K562 (cell line): ENCODE measurements at regions not wholly inside any gene's neighbourhood (a gene's known extent, or its start where the extent isn't known, plus 50 kb on each side); places are given as distances from the start of the nearest gene placed in this dataset.
"Not testable (repeated sequence)": the region's sequence is repeated elsewhere in the genome, so short reads cannot be mapped to it uniquely, and the experiment has no call there.

ENCODE experiments used
- ATAC-seq: fragments of 200-7000 bp; cut with Tn5 transposase; 3 replicates; pipeline ENCODE4 v1.9.1; 2020; ENCODE audit warnings: moderate library complexity
- BruUV-seq: library from RNA; stranded (reverse); fragments of 400-500 nt; replicated peaks from 2 replicates; lab custom pipeline; 2021; lab: Mats Ljungman, UMichigan
- CTCF ChIA-PET: fragments of 300-600 bp; formaldehyde crosslinking; extraction: SDS; loops from one replicate; lab custom pipeline; 2021; ENCODE audit warnings: low intra/inter-chr PET ratio; lab: Yijun Ruan, JAX
- POLR2A ChIA-PET: fragments of 300-600, 350-650 bp; sonication (Branson Sonifier 250); formaldehyde crosslinking; extraction: SDS; loops from one replicate; lab custom pipeline; 2021; ENCODE audit warnings: antibody characterized with exemption, inconsistent platforms; lab: Yijun Ruan, JAX
- DNase-seq, 4 experiments: peaks; one replicate each; pipeline versions ENCODE4 v3.0.0 to v3.0.0-alpha.2; 2011 to 2018; ENCODE audit warnings: low spot score in 3 of 4, mixed read lengths in 3 of 4; ENCODE audit errors: extremely low read depth in 1 of 4
- FAIRE-seq: peaks from 2 replicates; lab custom pipeline; 2011; peaks lifted over from hg19 to GRCh38; lab: Jason Lieb, UNC
- H2AFZ ChIP-seq: 2 replicates; pipeline ENCODE4 v1.6.0; 2011; ENCODE audit warnings: low read depth, low read length, control low read depth, inconsistent platforms
- H3K27ac ChIP-seq: fragments of 200-600 bp; 3 replicates; pipeline ENCODE4 v1.8.0; 2011; ENCODE audit warnings: low read depth, mild to moderate bottlenecking, control low read depth, inconsistent platforms, low read length, moderate library complexity, mixed read lengths; ENCODE audit errors: extremely low read depth
- H3K27me3 ChIP-seq, 2 experiments: fragments of 300-600 bp in 1 of 2; 2 replicates in 1 of 2; 3 replicates in 1 of 2; pipeline versions ENCODE4 v1.6.0 to v1.8.0; 2011; ENCODE audit warnings: inconsistent platforms in 2 of 2, low read length in 2 of 2, mild to moderate bottlenecking in 1 of 2, mixed read lengths in 1 of 2, moderate library complexity in 1 of 2; ENCODE audit not compliant: control insufficient read depth in 2 of 2, insufficient read depth in 2 of 2
- H3K36me3 ChIP-seq: fragments of 300-600 bp; 3 replicates; pipeline ENCODE4 v1.8.0; 2011; ENCODE audit warnings: mild to moderate bottlenecking, low read length, inconsistent platforms; ENCODE audit not compliant: control insufficient read depth, insufficient read depth
- H3K4me1 ChIP-seq, 2 experiments: fragments of 200-600 bp in 1 of 2; replicated peaks in 1 of 2; 2 replicates in 1 of 2; 3 replicates in 1 of 2; pipeline versions ENCODE4 v1.5.1 to v1.8.0; 2011; ENCODE audit warnings: inconsistent platforms in 2 of 2, low read length in 2 of 2, mild to moderate bottlenecking in 1 of 2, mixed read lengths in 1 of 2, moderate library complexity in 1 of 2; ENCODE audit not compliant: control insufficient read depth in 2 of 2, insufficient read depth in 2 of 2
- H3K4me2 ChIP-seq: 2 replicates; pipeline ENCODE4 v1.6.1; 2011; ENCODE audit warnings: low read length, control low read depth, inconsistent platforms, mixed read lengths; ENCODE audit not compliant: insufficient read depth
- H3K4me3 ChIP-seq: fragments of 200-600 bp; sonication (generic), shearing (Covaris generic); 2 replicates; pipeline ENCODE4 v1.5.1; 2016; ENCODE audit warnings: control low read depth, inconsistent platforms
- H3K79me2 ChIP-seq: fragments of 200-600 bp; 3 replicates; pipeline ENCODE4 v1.8.0; 2011; ENCODE audit warnings: low read length, inconsistent platforms; ENCODE audit not compliant: control insufficient read depth, insufficient read depth
- H3K9ac ChIP-seq, 2 experiments: 2 replicates each; pipeline versions ENCODE4 v1.6.0 to v1.6.1; 2011; ENCODE audit warnings: low read depth in 2 of 2, low read length in 2 of 2, control low read depth in 1 of 2, inconsistent platforms in 1 of 2, mild to moderate bottlenecking in 1 of 2, mixed read lengths in 1 of 2; ENCODE audit not compliant: insufficient read depth in 1 of 2
- H3K9me1 ChIP-seq: one replicate; pipeline ENCODE4 v1.6.0; 2011; ENCODE audit warnings: inconsistent platforms, mild to moderate bottlenecking, low read length, moderate library complexity; ENCODE audit not compliant: control insufficient read depth, insufficient read depth
- H3K9me3 ChIP-seq: replicated peaks from 2 replicates; pipeline ENCODE4 v1.5.1; 2011; ENCODE audit warnings: low read depth, low read length, inconsistent platforms; ENCODE audit not compliant: control insufficient read depth, insufficient read depth
- H4K20me1 ChIP-seq: replicated peaks from 2 replicates; pipeline ENCODE4 v1.6.1; 2011; ENCODE audit warnings: low read length, inconsistent platforms, mixed read lengths; ENCODE audit not compliant: control insufficient read depth, insufficient read depth
- AFF1 ChIP-seq, 2 experiments: fragments of 450-650 bp; IDR thresholded peaks; 2 replicates each; pipeline ENCODE4 v1.6.1; 2018; ENCODE audit warnings: mild to moderate bottlenecking in 2 of 2, low read depth in 1 of 2; ENCODE audit not compliant: partially characterized antibody in 2 of 2
- RBM25 ChIP-seq: fragments of 200-400 bp; formaldehyde crosslinking; IDR thresholded peaks from 2 replicates; pipeline ENCODE4 v1.6.1; 2018; ENCODE audit warnings: low read length, low read depth, moderate library complexity; ENCODE audit not compliant: severe bottlenecking
- ZNF146 ChIP-seq: IDR thresholded peaks from one replicate; pipeline ENCODE4 v1.6.1; 2018; ENCODE audit warnings: missing compliant biosample characterization; ENCODE audit not compliant: unreplicated experiment
- WGBS: fragments of 100-300 bp; shearing (Covaris generic); methylation state at CpG from one replicate; pipeline ENCODE4 v1.1.6; 2016; ENCODE audit warnings: low coverage, mixed read lengths; ENCODE audit not compliant: insufficient coverage; ENCODE audit errors: missing lambda C conversion rate; 5-methylcytosine and 5-hydroxymethylcytosine counted together
- in situ Hi-C: fragments of 300-500 bp; cut with MboI; formaldehyde crosslinking; loops from 4 replicates; pipeline ENCODE4 v1.15.0; 2018; ENCODE audit warnings: inconsistent platforms, mixed read lengths
- intact Hi-C: fragments of 100-400 bp; cut with micrococcal nuclease; formaldehyde crosslinking; loops from 2 replicates; pipeline ENCODE4 v1.14.2; 2022

GRCh38 chr9:101821450-101821849 is 83.0 kb upstream of the GRIN3A start:
- in situ Hi-C loops, H3K36me3 ChIP-seq, H3K4me1 ChIP-seq: not testable (repeated sequence)
- TF ChIP-seq ZNF146 (CRISPR knock-in tag) (peak; percentile 95), RBM25 (peak; percentile 47)
- TF ChIP-seq, all 486 proteins: peak for 2; not testable (repeated sequence) for 484
- BruUV-seq, H3K9me3 ChIP-seq, POLR2A ChIA-PET, ATAC-seq, H2AFZ ChIP-seq, H3K9ac ChIP-seq, H3K27me3 ChIP-seq, H4K20me1 ChIP-seq, H3K27ac ChIP-seq, H3K4me3 ChIP-seq, H3K4me2 ChIP-seq, H3K9me1 ChIP-seq, intact Hi-C loops, DNase-seq, CTCF ChIA-PET, FAIRE-seq, H3K79me2 ChIP-seq: not testable (repeated sequence)
- WGBS: 14% methylated on average over 1 of the region's 1 CpG

DNA sequence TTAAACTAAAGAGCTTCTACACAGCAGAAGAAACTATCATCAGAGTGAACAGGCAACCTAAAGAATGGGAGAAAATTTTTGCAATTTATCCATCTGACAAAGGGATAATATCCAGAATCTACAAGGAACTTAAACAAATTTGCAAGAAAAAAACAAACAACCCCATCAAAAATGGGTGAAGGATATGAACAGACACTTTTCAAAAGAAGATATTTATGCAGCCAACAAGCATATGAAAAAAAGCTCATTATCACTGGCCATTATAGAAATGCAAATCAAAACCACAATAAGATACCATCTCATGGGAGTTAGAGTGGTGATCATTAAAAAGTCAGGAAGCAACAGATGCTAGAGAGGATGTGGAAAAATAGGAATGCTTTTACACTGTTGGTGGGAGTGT is 82.5 kb upstream of the GRIN3A start:
- not testable (repeated sequence) for H3K27ac ChIP-seq, H3K9me3 ChIP-seq, FAIRE-seq
- TF ChIP-seq AFF1 (IDR thresholded peaks at IDR 0.05; ENCODE audit: low read depth in 1 of 2, partially characterized antibody in 2 of 2): peak in 1 of 2 experiments; percentile 98
- TF ChIP-seq, all 486 proteins: peak for 1; not testable (repeated sequence) for 485
- intact Hi-C loops, H3K79me2 ChIP-seq, DNase-seq, H3K9me1 ChIP-seq, H3K4me1 ChIP-seq, ATAC-seq, BruUV-seq, H2AFZ ChIP-seq, H3K9ac ChIP-seq, POLR2A ChIA-PET, H3K4me2 ChIP-seq, H3K27me3 ChIP-seq, in situ Hi-C loops, H3K4me3 ChIP-seq, H4K20me1 ChIP-seq, CTCF ChIA-PET, H3K36me3 ChIP-seq: not testable (repeated sequence)
